NCI-H1417 treated with DMSO at 0.1 percent for 48 hours (cell line): ENCODE measurements at regions not wholly inside any gene's neighbourhood (a gene's known extent, or its start where the extent isn't known, plus 50 kb on each side); places are given as distances from the start of the nearest gene placed in this dataset.

Experiments used
- DNase-seq: peaks from one replicate; lab custom pipeline; 2025; lab: John Stamatoyannopoulos, UW

DNA sequence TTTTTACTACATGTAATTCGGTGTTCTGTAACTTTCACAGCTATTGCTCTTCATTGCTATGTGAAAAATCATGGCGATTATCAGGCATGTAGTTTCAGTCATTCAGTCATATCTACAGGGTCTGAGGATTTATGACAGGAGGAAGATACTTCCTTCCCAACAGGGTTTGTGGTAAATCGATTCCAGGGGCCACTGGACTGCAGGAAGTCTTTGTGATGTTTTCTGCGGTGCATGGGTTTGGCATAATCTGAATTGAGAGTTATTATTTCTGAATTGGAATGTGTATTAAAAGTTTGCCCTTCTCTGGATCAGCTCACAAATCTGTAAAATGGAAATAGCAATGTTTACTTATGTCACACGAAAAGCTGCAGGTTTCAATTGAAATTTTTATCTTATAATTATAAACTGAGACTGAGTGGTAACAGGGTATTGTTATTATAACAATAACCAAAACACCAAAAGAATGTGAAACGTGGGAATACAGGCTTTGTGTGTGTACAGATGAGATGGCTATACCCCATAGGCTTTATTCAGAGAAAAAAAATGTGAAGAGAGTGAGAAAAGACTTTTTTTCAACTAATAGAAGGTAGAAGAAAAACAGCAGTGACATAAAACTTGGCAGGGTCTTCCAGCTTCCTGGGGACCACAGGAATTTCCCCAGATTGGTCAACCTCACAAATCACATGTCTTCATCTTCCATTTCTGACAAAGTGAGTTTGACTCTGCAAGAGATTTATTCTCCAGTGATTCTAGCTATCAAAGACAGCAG lies 307.7 kb upstream of the NFE2L3 start:
- DNase-seq = no peak

DNA sequence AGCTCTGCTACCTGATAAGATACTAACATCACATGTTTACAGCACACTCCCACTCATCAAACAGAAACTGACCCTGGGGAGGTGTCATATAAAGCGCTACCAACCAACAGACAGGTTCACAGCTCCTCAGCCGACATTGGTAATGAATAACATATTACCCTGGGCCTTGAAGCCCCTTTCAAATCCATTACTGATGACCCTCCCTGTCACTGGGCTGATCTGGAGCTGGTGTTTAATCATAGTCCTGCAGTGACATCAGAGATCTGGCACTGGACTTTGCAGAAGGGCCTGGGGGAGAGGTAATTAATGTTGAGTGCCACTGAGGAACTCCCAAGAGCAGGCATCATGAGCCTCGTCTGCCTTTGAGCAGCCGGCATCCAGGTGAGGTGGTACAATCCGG lies 306.5 kb upstream of the NFE2L3 start:
- no peak for DNase-seq

DNA sequence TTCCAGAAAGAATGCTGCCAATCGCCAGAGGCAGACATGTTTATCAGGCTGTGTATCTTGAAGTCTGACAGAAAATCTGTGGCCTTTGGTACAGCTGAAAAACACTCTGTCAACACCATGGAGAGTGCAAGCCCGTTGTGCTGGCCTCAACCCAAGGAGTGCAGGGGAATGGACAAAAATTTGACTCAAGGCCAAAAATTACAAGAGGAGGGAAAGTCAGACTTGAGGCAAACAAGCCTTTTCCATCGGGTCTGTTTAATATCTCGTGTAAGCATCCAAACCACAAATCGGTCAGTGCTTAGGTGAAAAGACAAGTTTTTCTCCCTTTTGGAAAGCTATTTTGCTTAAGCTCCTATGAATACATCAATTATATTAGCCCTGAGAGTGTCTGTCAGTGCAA lies 305.3 kb upstream of the NFE2L3 start:
- no peak for DNase-seq

DNA sequence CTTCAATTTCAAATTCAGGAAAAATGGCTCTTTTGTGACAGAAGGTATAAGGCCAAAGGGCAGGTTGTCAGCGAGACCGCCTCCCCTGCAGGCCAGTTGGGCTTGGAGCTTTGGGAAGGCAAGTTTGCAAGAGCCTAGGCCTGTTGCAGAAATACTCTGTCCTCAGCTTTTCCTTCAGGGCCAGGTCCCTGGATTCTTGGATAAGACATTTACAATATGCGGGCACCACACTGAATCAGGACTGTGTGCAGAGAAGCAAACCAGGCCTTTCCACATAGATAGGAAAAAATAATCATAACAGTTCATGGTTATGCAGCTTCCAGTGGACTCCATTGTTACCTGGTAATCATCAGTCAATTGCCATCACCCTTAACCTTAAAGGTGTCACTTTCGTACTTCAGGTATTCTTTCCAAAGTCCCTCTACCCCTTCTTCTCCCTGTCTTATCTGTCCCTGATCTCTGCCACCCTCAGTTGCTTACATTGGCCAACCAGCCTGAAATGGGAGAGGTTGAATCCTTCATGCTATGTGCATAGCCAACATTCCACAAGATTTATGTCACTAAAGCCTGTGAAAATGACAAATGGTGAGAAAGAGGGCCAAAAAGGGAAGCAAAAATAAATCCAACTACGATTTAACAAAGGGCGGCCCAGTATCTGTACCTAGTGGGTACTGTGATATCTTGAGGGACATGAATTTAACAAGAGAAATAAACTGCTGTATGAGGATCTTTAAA lies 304.5 kb upstream of the NFE2L3 start:
- no peak for DNase-seq

DNA sequence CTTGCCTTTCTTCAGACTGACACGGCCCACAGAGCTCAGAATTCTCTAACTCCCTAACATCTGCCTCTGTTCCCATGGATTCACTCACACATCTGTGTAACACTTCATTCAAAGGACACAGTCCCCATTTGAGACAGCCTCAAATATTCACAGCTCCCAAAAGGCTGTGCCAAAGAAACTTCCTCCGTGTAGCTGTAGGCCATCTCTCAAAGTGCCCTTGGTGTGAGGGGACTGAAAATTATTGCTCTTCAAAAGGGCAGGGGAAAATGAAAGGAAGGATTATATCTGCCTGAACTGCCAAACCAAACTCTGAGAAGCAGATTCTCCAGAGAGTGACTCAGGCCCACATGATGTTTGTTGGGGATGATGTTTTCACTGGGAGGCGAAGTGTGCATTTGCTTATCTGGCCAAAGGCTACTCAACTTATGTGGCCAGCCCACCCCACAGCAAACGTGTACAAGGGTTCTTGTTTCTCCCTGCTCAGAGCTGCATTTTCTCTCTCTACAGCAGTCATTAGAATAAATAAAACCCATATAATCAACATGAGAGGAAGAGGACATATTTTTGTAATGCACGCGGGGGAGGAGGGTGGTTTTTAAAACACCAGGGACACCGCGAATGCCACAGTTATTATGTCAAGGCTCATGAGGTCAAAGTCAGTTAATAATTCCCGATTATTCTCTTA lies 302.4 kb upstream of the NFE2L3 start:
- DNase-seq = no peak

DNA sequence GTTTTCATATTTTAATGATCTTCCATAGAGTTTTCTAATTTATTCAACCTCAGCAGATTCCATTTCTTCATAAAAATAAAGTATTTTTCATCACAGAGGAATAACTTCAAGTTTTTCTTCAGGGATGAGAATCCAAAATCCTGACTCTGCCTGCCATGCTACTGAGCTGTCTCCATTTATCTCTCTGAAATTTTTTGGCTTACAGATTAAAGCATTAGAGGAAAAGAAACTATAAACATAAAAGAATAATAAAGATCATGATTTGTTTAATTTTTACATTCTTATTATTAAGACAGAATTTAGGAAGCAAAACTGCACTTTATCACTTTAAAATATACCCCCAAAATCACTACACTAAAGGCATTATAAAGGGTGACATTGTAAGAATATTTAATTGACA lies 301.8 kb upstream of the NFE2L3 start:
- no peak for DNase-seq

DNA sequence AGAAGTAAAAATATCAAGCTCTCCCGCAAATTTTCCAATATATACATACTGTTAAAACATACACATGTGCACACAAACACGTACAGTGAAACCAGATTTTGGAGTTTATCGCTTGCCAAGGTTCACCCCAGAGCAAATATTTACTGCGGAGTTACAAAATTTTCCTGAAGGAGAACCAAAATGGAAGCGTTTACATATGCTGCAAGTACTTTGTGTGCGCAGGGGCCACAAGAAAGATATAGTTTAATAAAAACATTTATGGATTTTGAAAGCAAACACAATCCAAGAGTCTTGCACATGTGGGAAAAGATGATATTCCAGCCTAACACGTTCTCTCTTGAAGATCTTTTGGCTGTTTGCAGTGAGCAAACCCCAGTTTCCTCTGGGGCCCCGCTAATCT lies 301.3 kb upstream of the NFE2L3 start:
- DNase-seq = no peak

DNA sequence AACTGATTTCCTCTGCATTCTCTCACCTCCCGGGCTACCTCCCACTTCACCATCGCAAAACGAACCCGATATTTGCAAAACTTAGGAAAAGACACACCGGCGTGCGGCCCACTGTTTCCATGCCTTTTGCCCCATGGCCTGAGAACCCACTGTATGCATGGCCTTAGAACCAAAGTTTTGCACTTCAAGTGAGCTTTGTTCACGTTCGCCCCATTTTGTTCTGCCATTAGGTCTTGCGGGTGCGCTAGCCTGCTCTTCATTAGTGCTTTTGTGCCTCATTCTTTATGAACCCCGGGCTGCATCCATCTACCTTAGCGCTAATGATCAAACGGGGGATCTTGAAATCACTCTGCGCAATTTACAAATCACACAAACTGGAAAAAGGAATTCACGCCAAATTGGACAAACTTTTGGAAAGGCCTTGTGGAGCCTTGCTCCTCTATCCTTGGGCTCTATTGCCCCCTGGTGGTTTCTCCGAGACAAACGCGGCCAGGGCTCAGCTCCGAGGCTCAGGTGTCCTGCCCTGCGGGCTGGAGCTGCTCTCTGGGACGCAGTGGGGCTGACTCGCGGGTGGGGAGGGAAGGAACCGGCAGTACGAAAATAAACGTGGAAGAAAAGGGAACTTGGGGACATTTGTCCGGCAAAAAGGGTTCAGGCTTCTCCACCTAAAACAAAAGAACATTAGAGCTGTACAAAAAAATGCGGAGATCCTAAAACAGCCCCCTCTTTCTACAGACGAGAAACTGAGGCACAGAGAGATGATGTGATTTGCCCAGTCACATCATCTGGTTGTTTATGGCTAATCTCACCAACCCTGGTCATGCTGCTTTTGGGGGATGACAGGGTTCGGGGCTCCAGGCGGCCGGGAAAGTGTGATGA lies 300.4 kb upstream of the NFE2L3 start:
- peak; percentile 30 for DNase-seq

DNA sequence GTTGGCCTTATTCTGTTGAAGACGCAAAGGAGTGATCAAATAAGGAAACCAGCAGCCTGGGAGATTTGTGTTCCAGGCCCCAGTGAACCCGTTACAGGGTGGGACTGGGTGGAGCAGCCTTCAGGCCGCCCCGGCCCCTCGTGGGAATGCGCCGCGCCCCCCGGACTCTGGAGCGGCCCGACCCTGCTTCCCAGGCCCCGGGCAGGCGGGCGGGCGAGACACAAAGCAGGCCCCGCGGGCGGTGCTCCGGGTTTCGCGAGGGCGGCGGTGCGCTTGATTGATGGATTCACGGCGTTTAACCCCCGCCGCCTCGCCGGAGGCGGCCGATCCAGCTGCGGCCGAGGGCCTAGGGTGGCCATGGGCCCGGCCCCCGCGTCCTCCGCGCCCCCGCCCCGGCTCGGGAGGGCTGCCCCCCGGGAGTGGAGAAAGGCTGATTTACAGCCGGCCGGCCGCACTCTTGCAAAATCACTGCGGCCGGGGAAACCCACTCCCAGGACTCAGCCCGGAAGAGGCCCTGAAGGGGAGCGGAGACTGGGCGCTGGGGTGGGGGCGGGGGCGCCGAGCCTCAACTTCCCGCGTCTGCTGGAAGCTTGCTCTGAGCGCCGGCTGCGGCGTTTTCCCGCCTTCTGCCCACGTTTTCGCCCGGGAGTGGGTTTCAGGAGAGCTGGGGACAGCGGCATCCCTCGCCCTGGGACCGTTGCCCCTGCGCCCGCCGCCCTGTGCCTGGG lies 299.6 kb upstream of the NFE2L3 start:
- no peak for DNase-seq

DNA sequence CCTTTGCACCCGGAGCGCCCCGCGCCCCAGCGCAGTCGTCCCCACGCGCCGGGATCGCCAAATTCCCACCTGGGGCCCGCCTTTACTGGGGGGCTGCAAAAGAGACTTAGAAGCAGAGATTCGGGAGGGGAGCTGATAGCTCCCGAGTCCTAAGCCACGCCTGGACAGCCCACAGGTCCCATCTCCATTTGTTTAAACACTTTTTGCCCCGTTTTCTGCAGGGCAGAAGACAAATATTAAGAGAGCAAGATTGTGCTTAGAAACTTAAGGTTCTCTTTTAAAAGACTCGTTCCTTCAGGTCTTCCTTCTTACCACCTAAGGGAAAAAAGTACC lies 299.1 kb upstream of the NFE2L3 start:
- no peak for DNase-seq

DNA sequence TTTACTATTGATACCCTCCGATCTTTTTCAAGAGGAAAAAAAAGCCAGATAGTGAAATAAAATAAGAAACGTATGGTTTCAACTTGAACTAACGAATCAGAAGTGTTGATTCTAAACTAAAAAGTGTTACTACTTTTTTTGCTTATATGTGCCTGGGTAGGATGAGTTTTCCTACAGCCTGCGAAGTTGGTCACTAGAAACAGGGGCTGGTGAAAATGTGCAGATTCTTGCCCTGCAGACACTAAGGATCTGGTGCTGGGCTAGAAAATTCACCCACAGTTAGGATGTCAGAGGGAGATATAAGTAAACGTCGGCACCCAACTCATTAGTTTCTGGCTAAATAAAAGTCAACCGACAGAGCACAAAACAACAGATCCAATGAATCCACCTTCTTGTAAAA lies 298.7 kb upstream of the NFE2L3 start:
- DNase-seq = no peak

DNA sequence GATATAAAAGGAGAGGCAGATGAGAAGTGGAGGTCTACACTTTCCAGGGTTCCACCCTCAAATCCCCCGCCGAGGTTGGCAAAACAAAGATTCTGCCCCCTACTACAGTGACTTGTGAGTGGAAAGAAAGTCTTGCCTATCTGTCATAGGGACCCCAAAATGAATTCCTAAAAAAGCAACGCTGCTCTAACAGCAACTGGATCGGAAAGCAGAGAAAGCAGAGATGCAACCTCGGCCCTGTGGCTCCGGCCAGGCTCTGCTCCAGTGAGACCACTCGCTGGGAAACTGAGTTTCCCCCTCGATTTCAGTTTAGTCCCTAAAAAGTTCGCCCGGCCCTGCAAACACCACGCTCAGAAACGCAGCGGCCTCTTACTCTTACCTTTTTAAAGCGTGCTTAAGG lies 297.9 kb upstream of the NFE2L3 start:
- DNase-seq = no peak

DNA sequence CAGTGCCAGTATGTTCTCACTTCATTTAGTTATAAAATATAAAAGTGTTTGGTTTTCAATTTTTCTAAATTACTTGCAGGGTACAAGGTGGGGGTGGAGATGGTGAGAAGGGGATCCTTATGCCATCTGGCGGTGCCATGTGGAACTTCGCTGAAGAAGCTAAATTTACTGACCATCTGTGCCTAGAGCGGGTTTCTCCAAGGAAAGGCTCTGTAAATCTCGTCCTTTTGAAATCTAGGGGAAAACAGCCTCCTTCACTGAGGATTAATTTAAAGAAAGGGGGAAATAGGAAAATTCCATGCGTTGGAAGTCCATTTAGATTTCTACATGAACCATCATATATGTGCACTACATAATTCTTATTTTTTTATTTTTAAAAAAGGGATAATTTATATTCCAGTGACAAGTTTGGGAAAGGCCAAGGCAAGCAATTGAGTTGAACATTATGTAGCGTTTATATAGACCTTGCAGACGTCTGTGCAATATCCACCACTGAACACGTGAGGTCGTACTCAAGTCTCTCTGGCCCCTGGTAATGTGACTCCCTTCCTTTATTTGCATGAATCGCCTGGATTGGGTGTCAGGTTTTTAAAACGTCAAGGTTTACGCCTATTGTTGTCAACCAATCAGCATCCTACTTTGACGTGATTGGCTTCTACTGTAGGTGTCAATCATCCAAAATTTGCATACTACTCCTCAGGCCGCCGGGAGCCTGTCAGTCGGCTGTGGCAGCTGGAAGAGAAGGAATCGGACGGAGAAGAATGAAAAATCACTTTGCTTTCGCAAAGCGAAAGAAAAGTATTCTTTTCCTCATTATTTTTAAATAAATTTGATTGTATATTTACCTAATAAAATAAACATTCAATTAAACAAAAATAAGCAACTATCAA lies 297.1 kb upstream of the NFE2L3 start:
- DNase-seq = peak; percentile 99

DNA sequence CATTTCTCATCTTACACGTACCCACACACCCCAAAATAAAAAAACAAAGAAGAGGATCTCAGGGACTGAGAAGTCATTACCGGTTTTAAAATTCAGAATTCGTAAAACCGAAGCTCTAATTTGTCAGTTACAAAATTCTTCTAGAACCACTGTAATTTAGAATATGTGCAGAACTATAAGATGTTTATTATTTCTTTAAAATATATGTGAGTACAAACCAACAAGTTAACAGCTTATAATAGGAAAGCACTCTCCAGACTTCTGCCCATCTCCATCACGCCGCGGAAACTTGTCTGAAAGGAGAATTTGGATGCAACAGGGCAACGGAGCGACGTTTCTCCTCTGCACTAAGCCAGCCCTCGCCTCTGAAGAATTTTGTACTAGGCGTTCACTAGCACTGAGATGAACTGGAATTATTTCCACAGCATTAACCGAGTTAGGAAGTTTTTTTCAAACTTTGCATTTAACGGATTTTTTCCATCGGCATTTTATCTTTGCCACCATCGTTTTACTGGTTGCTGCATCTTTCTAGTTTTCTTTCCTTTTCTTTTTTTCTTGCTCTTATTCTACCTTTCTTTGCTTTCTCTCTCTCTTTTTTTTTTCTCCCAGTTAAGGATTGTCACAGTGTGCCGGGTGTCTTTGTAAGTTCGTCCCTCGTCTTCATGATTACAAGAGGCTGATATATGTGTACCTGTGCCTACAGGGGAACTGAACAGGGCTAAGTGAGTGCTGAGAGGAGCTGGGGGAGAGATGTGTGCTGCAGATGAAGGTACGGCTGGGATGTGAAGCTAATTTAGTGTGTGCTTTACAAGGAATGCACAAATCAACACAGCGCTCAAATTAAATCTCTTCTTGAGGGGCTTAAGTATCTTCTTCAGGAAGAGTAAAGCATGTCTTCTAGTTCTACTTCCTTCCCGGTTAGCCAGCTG lies 295.9 kb upstream of the NFE2L3 start:
- DNase-seq = no peak

DNA sequence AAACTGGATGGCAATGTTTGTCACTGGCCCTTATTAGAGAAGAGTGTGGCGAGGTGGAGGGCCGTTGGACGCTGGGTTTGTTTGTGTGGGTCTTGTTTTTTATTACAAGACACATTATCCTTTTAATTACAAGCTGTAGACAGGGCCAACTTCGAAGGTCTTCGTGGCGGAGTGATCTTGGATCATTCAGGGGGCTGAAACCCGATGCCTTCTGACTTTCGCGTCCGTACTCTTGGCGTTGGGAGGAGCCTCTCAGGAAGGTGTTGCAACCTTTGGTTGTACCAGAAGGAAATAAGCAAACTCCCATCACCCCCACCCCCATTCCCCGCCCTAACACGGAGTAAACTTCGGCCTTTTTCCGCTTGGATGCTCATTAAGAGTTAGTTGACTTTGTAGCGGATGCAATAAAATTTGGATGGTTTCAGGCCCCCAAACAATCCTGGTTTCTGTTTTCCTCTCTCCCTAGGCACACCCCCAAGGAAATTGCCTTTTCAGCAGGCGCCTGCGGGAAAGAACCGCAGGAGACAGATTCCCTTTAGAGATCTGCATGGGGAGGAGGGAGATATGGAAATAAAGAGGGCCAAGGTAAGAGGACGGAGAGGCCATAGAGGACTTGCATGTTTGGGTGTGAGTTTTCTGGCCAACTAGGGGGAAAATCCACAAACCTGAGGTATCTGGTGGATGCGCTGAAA lies 294.5 kb upstream of the NFE2L3 start:
- DNase-seq = peak; percentile 94

DNA sequence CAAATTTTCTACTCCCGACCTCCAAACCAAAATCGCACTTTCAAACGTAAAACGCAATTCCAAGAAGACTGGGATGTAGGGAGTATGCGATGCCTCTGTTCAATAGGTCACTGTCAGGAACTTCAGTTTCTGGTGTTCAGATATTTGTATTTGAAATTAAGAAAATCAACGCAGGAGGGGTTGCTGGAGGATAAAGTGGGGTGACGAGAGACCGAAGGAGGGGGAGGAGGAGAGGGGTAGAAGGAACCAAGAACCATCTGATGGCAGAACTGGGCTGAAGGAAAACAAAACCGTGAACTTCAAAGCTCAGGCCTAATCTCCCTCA lies 293.8 kb upstream of the NFE2L3 start:
- DNase-seq = no peak

DNA sequence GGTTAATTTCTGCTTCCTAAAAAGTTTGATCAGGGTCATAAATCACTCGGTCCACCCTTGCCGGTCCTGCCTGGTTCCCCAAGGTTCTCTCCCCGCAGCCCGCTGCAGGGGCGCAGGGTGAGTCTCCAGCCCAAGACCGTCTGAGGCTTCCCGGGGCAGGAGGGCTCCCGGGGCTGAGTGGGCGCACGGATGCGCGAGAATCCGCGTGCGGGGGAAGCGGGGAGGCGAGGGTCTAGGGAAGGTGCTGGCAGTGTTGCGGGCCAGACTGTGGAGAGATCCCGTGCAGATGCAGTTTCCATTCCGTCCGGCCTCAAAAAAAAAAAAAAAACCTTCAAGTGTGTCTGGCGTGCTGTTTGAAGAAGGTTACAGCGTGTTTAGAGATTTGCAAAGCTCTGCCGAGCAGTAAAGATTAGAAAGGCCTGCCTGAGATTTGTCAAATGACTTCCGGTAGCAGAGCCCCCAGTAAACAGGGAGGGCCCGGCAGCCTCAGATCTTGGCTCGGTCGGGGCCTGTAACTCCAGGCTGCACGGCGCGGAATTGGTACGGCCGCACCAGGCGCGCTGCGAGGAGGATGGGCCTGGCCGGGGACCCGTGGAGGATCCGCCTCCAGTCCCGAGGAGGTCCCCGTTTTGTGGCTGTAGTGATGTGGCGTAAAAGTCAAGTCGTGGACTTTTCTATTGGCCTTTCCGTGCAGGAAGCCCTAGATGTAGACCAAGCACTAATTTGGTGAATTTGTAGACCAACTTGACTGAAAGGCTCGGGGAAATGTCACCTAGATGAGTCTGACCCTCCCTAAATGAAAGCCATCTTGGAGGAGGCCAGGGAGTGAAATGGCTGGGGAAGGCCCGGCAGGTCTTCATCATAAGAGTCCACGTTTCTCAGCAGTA lies 293.2 kb upstream of the NFE2L3 start:
- DNase-seq = no peak
